ENCODE measurements at regions not wholly inside any gene's neighbourhood (a gene's known extent, or its start where the extent isn't known, plus 50 kb on each side); places are given as distances from the start of the nearest gene placed in this dataset.
A peak's percentile ranks its signal among the peaks of the same experiment; 100 is the strongest.

GRCh38 chr7:88546808-88547207 lies 212.7 kb upstream of the ZNF804B start:
- no peaks in the 10 kb centered on the region for H3F3A ChIP-seq (ENCODE audit: insufficient read depth)
- peak; percentile 15 for DNase-seq
- H3K4me1 ChIP-seq (ENCODE audit: insufficient read depth): no peaks in the 10 kb centered on the region
- H3K79me2 ChIP-seq (ENCODE audit: insufficient read depth): no peaks in the 10 kb centered on the region
- H3K9me2 ChIP-seq (ENCODE audit: insufficient read depth): no peaks in the 10 kb centered on the region
- no peak overlapping the region for H3K4me3 ChIP-seq
- no peak overlapping the region for H3K4me2 ChIP-seq (ENCODE audit: unreplicated experiment)
- H2AFZ ChIP-seq: no peak overlapping the region
- no peaks in the 10 kb centered on the region for H3K9me3 ChIP-seq (ENCODE audit: low read depth)
- WGBS, 2 experiments (ENCODE audit: low coverage in 1 of 2, low lambda C conversion rate in 2 of 2, missing lambda C conversion rate in 2 of 2): 18 to 20% methylated on average over 2 of the region's 2 CpGs
- no peaks in the 10 kb centered on the region for H4K20me1 ChIP-seq (ENCODE audit: insufficient read depth)
- no peaks in the 10 kb centered on the region for H3K36me3 ChIP-seq (ENCODE audit: low read depth)
- in situ Hi-C loops (cut with MboI): no loop called here
- TF ChIP-seq EZH2phosphoT487 (IDR thresholded peaks at IDR 0.05; ENCODE audit: insufficient read depth, low read depth): no peak
- no peak for TF ChIP-seq EZH2 (IDR thresholded peaks at IDR 0.05; ENCODE audit: insufficient read depth, poor library complexity, severe bottlenecking)
- no peak overlapping the region for H3K9ac ChIP-seq
- H3K27me3 ChIP-seq (replicated peaks; ENCODE audit: insufficient read depth): no peaks in the 10 kb centered on the region
- H3K27ac ChIP-seq: no peak overlapping the region

- no peaks in the 10 kb centered on the region for H3K79me2 ChIP-seq (ENCODE audit: insufficient read depth)
- no peak for DNase-seq
- WGBS, 2 experiments (ENCODE audit: low coverage in 1 of 2, low lambda C conversion rate in 2 of 2, missing lambda C conversion rate in 2 of 2): 15 to 17% methylated on average over 1 of the region's 1 CpG
- H3K4me1 ChIP-seq (ENCODE audit: insufficient read depth): no peaks in the 10 kb centered on the region
- no peaks in the 10 kb centered on the region for H3K9me3 ChIP-seq (ENCODE audit: low read depth)
- no peak overlapping the region for H3K9ac ChIP-seq
- H3K4me3 ChIP-seq: no peak overlapping the region
- H3K36me3 ChIP-seq (ENCODE audit: low read depth): no peaks in the 10 kb centered on the region
- no peaks in the 10 kb centered on the region for H3K27me3 ChIP-seq (replicated peaks; ENCODE audit: insufficient read depth)
- H3K27ac ChIP-seq: no peak overlapping the region
- TF ChIP-seq EZH2phosphoT487 (IDR thresholded peaks at IDR 0.05; ENCODE audit: insufficient read depth, low read depth) (no peak), EZH2 (IDR thresholded peaks at IDR 0.05; ENCODE audit: insufficient read depth, poor library complexity, severe bottlenecking) (no peak)
- no peak overlapping the region for H3K4me2 ChIP-seq (ENCODE audit: unreplicated experiment)
- H3K9me2 ChIP-seq (ENCODE audit: insufficient read depth): no peaks in the 10 kb centered on the region
- no peaks in the 10 kb centered on the region for H3F3A ChIP-seq (ENCODE audit: insufficient read depth)
- in situ Hi-C loops (cut with MboI): no loop called here
- H4K20me1 ChIP-seq (ENCODE audit: insufficient read depth): no peaks in the 10 kb centered on the region
- H2AFZ ChIP-seq: no peak overlapping the region
Measured at GRCh38 chr7:88545663-88546062, 213.8 kb upstream of the ZNF804B start.

- H3K4me1 ChIP-seq (ENCODE audit: insufficient read depth): no peaks in the 10 kb centered on the region
- in situ Hi-C loops (cut with MboI): no loop called here
Measured at GRCh38 chr7:88540012-88540411, 219.5 kb upstream of the ZNF804B start.

GRCh38 chr7:88539518-88539917 lies 220.0 kb upstream of the ZNF804B start:
- H3K4me1 ChIP-seq (ENCODE audit: insufficient read depth): no peaks in the 10 kb centered on the region

More at GRCh38 chr7:88540012-88540411, 219.5 kb upstream of the ZNF804B start:
- H3K9ac ChIP-seq: no peak overlapping the region
- no peaks in the 10 kb centered on the region for H3K9me2 ChIP-seq (ENCODE audit: insufficient read depth)
- H2AFZ ChIP-seq: no peak overlapping the region
- no peak for TF ChIP-seq EZH2 (IDR thresholded peaks at IDR 0.05; ENCODE audit: insufficient read depth, poor library complexity, severe bottlenecking)
- no peak for TF ChIP-seq EZH2phosphoT487 (IDR thresholded peaks at IDR 0.05; ENCODE audit: insufficient read depth, low read depth)
- H3K27me3 ChIP-seq (replicated peaks; ENCODE audit: insufficient read depth): no peaks in the 10 kb centered on the region
- no peak overlapping the region for H3K4me3 ChIP-seq
- H3F3A ChIP-seq (ENCODE audit: insufficient read depth): no peaks in the 10 kb centered on the region
- no peak for DNase-seq
- H3K36me3 ChIP-seq (ENCODE audit: low read depth): no peaks in the 10 kb centered on the region
- no peaks in the 10 kb centered on the region for H3K79me2 ChIP-seq (ENCODE audit: insufficient read depth)
- H3K27ac ChIP-seq: no peak overlapping the region
- H3K9me3 ChIP-seq (ENCODE audit: low read depth): no peaks in the 10 kb centered on the region
- 2 to 4% methylated on average over 4 of the region's 4 CpGs for WGBS, 2 experiments (ENCODE audit: low coverage in 1 of 2, low lambda C conversion rate in 2 of 2, missing lambda C conversion rate in 2 of 2)
- no peaks in the 10 kb centered on the region for H4K20me1 ChIP-seq (ENCODE audit: insufficient read depth)
- no peak overlapping the region for H3K4me2 ChIP-seq (ENCODE audit: unreplicated experiment)

GRCh38 chr7:88523645-88524044 lies 217.0 kb upstream of the STEAP4 start:
- in situ Hi-C loops (cut with MboI): no loop called here
- Histone ChIP-seq H3K27me3 (replicated peaks; ENCODE audit: insufficient read depth) (no peaks in the 10 kb centered on the region), H3K79me2 (ENCODE audit: insufficient read depth) (no peaks in the 10 kb centered on the region), H3K9ac (no peak overlapping the region), H2AFZ (no peak overlapping the region), H3F3A (ENCODE audit: insufficient read depth) (no peaks in the 10 kb centered on the region), H3K9me3 (ENCODE audit: low read depth) (no peaks in the 10 kb centered on the region), H3K36me3 (ENCODE audit: low read depth) (no peaks in the 10 kb centered on the region), H3K4me3 (no peak overlapping the region), H3K27ac (no peak overlapping the region), H3K9me2 (ENCODE audit: insufficient read depth) (no peaks in the 10 kb centered on the region), H3K4me1 (ENCODE audit: insufficient read depth) (no peaks in the 10 kb centered on the region), H3K4me2 (ENCODE audit: unreplicated experiment) (no peak overlapping the region), H4K20me1 (ENCODE audit: insufficient read depth) (no peaks in the 10 kb centered on the region)
- WGBS, 2 experiments (ENCODE audit: low coverage in 1 of 2, low lambda C conversion rate in 2 of 2, missing lambda C conversion rate in 2 of 2): 8 to 11% methylated on average over 3 of the region's 3 CpGs
- TF ChIP-seq EZH2 (IDR thresholded peaks at IDR 0.05; ENCODE audit: insufficient read depth, poor library complexity, severe bottlenecking) (no peak), EZH2phosphoT487 (IDR thresholded peaks at IDR 0.05; ENCODE audit: insufficient read depth, low read depth) (no peak)
- DNase-seq: peak; percentile 1

More at GRCh38 chr7:88539518-88539917, 220.0 kb upstream of the ZNF804B start:
- no peak for TF ChIP-seq EZH2phosphoT487 (IDR thresholded peaks at IDR 0.05; ENCODE audit: insufficient read depth, low read depth)
- 58 to 62% methylated on average over 2 of the region's 2 CpGs for WGBS, 2 experiments (ENCODE audit: low coverage in 1 of 2, low lambda C conversion rate in 2 of 2, missing lambda C conversion rate in 2 of 2)
- Histone ChIP-seq H3F3A (ENCODE audit: insufficient read depth) (no peaks in the 10 kb centered on the region), H4K20me1 (ENCODE audit: insufficient read depth) (no peaks in the 10 kb centered on the region), H3K27ac (no peak overlapping the region), H3K9ac (no peak overlapping the region), H3K79me2 (ENCODE audit: insufficient read depth) (no peaks in the 10 kb centered on the region), H3K9me3 (ENCODE audit: low read depth) (no peaks in the 10 kb centered on the region), H3K9me2 (ENCODE audit: insufficient read depth) (no peaks in the 10 kb centered on the region), H3K4me3 (no peak overlapping the region), H3K27me3 (replicated peaks; ENCODE audit: insufficient read depth) (no peaks in the 10 kb centered on the region), H3K36me3 (ENCODE audit: low read depth) (no peaks in the 10 kb centered on the region), H3K4me2 (ENCODE audit: unreplicated experiment) (no peak overlapping the region), H2AFZ (no peak overlapping the region)
- in situ Hi-C loops (cut with MboI): no loop called here
- DNase-seq: no peak

All from GM23248 (cell line).